ENCODE measurements at regions not wholly inside any gene's neighbourhood (a gene's known extent, or its start where the extent isn't known, plus 50 kb on each side); places are given as distances from the start of the nearest gene placed in this dataset.

DNA sequence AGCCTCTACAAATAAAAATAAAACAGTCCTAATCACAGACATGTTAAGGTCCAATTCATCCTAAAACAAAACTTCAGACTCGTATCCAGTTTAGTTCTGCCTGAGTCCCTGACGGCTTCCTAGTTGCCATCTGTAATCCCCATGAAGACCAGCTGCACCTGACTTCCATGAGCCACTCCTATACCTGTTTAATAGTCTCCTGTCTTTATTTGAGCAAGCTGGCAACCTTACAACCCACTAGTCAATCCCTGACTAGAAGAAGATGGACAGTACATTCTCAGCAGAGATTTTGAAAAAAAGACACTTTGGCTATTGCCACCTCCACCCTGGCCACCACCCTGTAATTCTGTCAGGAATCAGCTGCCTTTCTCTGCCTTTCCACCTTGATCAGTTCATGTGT is 197.7 kb downstream of the HIBADH start:
- DNase-seq, result no peak

DNA sequence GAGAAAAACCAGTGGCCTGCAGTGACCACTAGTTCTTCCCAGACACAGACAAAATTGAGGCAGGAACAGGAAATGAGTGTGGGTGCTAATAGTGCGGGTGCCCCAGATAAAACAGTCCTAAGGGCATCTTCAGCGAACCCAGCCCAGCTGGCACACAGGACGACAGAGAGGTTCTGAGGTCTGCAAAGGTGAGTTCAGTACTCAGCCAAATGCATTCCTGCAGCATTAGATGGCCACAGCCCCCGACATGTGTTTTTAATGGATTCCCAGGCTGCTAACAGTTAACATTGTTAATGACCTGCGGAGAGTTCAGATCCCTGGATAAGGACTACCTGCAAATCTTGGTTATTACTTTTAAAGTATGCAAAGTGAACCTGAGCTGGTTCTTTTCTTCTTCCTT is 196.0 kb downstream of the HIBADH start:
- no peak for DNase-seq

- DNase-seq, result no peak
Observed at GRCh38 chr7:27472043-27472442, 190.6 kb downstream of the HIBADH start.

All from hindlimb muscle (tissue), 1 donor.